SJSA1 (cell line): ENCODE measurements at regions not wholly inside any gene's neighbourhood (a gene's known extent, or its start where the extent isn't known, plus 50 kb on each side); places are given as distances from the start of the nearest gene placed in this dataset.

Source experiments
- DNase-seq, 2 experiments: peaks; one replicate each; pipeline ENCODE4 v3.0.0-alpha.2; 2015 to 2020; ENCODE audit warnings: low spot score in 2 of 2, low read depth in 1 of 2
- H3K27ac ChIP-seq: fragments of 250-450 bp; sonication (Bioruptor Pico); 2 replicates; pipeline ENCODE4 v1.5.1; 2020; ENCODE audit warnings: mild to moderate bottlenecking, moderate library complexity
- H3K27me3 ChIP-seq: fragments of 250-450 bp; sonication (Bioruptor Pico); replicated peaks from 2 replicates; pipeline ENCODE4 v1.5.1; 2020; ENCODE audit warnings: mild to moderate bottlenecking, moderate library complexity
- H3K36me3 ChIP-seq: fragments of 250-450 bp; sonication (Bioruptor Pico); 2 replicates; pipeline ENCODE4 v1.5.1; 2020; ENCODE audit warnings: mild to moderate bottlenecking
- H3K4me1 ChIP-seq: fragments of 250-450 bp; sonication (Bioruptor Pico); replicated peaks from 2 replicates; pipeline ENCODE4 v1.6.1; 2021; ENCODE audit warnings: mild to moderate bottlenecking
- H3K4me3 ChIP-seq: fragments of 250-450 bp; sonication (Bioruptor Pico); 2 replicates; pipeline ENCODE4 v1.5.1; 2020; ENCODE audit warnings: mild to moderate bottlenecking
- H3K9me3 ChIP-seq: fragments of 250-450 bp; sonication (Bioruptor Pico); replicated peaks from 2 replicates; pipeline ENCODE4 v1.5.1; 2020; ENCODE audit warnings: mild to moderate bottlenecking

- no peak overlapping the region for H3K4me3 ChIP-seq
- no peak for DNase-seq
Observed at GRCh38 chr12:76249501-76249900, 98.7 kb downstream of the BBS10 start.

DNA sequence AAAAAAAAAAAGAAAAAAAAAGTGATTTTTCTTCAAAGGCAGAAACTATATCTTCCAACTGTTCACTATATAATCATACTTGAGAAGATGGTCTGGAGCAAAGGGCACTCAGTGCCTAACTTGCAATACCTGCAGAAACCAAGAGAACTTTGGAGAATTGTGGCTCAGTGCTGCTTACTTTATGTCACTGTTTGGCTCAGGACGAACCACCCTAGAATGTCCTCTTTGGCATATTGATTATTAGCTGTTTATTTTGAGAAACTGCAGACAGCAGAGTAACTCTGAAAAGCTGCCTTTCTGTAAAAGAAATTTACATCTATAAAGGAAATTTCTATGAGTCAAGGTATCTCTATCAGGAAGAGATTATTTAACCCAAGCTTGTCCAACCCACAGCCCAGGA, 100.2 kb downstream of the BBS10 start:
- Histone ChIP-seq H3K9me3 (no peaks in the 10 kb centered on the region), H3K36me3 (no peaks in the 10 kb centered on the region), H3K4me3 (no peak overlapping the region), H3K4me1 (peaks cover 13% of the 10 kb centered on the region), H3K27ac (no peak overlapping the region), H3K27me3 (no peaks in the 10 kb centered on the region)
- no peak for DNase-seq

More at GRCh38 chr12:76249501-76249900, 98.7 kb downstream of the BBS10 start:
- no peaks in the 10 kb centered on the region for H3K36me3 ChIP-seq
- peaks cover 13% of the 10 kb centered on the region for H3K4me1 ChIP-seq
- no peak overlapping the region for H3K27ac ChIP-seq
- no peaks in the 10 kb centered on the region for H3K9me3 ChIP-seq
- H3K27me3 ChIP-seq, result no peaks in the 10 kb centered on the region

DNA sequence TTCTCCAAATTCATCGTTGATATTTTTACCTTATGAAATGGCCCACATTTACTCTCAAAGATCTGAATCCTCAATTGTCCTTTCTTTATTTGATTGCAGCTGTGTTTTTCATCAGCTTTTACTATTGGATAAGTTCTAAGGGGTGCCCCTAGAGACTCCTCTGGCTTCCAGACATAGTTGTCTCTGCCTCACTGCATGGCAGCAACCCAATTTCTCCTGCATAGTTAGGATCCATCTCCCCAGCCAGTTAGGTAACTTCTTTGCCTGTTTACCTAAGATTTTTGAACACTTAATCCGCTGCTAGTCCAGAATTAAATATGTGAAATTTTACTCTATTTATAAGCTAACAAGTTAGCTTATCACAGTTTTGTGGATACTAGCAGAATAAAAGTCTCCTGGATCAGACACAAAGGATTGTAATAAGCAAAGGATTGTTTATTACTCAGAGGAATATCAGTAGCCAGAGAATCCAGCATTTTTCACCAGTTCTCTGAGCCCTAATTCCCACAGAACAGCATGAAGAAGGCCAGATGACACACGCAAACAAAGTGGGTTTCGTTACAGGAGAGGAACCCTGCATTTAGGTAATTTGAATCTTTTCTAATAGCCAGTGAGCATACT, 101.1 kb downstream of the BBS10 start:
- DNase-seq, result no peak
- H3K27ac ChIP-seq, result no peak overlapping the region
- H3K9me3 ChIP-seq, result no peaks in the 10 kb centered on the region
- H3K36me3 ChIP-seq, result no peaks in the 10 kb centered on the region
- H3K4me3 ChIP-seq, result no peak overlapping the region
- H3K27me3 ChIP-seq, result no peaks in the 10 kb centered on the region
- H3K4me1 ChIP-seq, result peaks cover 13% of the 10 kb centered on the region

GRCh38 chr12:76246611-76247010, 101.6 kb downstream of the BBS10 start:
- Histone ChIP-seq H3K27me3 (no peaks in the 10 kb centered on the region), H3K27ac (no peak overlapping the region), H3K9me3 (no peaks in the 10 kb centered on the region), H3K36me3 (no peaks in the 10 kb centered on the region), H3K4me1 (peaks cover 13% of the 10 kb centered on the region), H3K4me3 (no peak overlapping the region)
- no peak for DNase-seq

DNA sequence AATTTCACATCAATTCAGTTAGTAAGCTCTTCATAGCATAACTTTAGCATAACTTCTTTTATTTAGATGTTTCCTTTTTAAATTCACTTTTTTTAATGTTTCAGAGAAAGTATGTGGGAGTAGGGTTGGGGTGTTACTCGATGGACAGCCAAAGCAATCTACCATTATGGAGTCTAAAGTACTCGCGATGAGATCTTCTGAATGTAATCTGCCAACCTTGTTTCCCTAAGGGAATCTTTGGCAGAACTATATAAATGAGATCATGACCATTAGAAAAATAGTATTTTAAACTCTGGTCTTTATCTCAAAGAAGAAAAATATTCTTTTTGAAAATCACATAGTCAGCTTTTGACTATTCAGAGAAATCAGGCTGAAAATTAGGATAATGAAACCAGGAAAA, 103.9 kb downstream of the BBS10 start:
- H3K9me3 ChIP-seq, result no peaks in the 10 kb centered on the region
- no peak for DNase-seq
- H3K27ac ChIP-seq, result no peak overlapping the region
- H3K4me1 ChIP-seq, result no peaks in the 10 kb centered on the region
- H3K36me3 ChIP-seq, result no peaks in the 10 kb centered on the region
- H3K27me3 ChIP-seq, result no peaks in the 10 kb centered on the region
- H3K4me3 ChIP-seq, result no peak overlapping the region

DNA sequence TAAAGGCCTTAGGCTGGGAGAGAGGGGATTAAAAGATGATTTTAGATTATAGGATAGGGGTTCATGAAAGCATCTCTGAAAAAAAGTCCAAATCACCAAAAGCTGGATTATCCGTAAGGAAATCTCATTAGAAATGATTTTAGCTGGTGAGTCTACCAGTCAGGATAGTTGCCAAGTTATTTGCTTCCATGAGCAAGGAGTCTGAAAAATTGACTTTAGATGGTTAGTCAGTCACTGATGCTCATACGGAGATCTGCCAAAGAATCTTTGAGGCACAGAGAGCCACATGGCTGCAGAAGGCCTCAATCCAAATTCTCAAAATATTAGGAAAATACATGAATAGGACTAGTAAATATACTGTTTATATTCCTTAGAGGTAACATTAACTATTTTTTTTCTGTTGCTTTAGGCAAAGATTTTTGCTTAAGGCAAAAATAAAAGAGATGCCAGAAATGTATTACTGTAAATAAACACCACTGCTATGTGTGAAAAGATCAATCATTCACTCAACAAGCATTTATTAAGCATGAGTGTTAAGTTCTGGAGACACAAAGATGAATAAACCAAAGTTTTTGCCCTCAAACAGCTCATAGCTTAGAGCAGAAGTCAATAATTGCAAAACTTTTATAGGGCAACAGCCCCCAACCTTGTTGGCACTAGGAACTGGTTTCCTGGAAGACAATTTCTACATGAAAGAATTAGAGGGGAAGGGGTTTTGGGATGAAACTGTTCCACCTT, 105.2 kb downstream of the BBS10 start:
- H3K27ac ChIP-seq, result no peak overlapping the region
- H3K9me3 ChIP-seq, result no peaks in the 10 kb centered on the region
- H3K4me1 ChIP-seq, result 0 out of 2 replicates have a peak, but pooled peaks cover 3% of the 10 kb centered on the region
- DNase-seq, result no peak
- H3K27me3 ChIP-seq, result no peaks in the 10 kb centered on the region
- H3K4me3 ChIP-seq, result no peak overlapping the region
- no peaks in the 10 kb centered on the region for H3K36me3 ChIP-seq

GRCh38 chr12:76241371-76241770, 106.8 kb downstream of the BBS10 start:
- no peaks in the 10 kb centered on the region for H3K27me3 ChIP-seq
- H3K4me1 ChIP-seq, result peaks cover 14% of the 10 kb centered on the region
- no peaks in the 10 kb centered on the region for H3K9me3 ChIP-seq
- no peak for DNase-seq
- H3K4me3 ChIP-seq, result no peak overlapping the region
- no peaks in the 10 kb centered on the region for H3K36me3 ChIP-seq
- no peak overlapping the region for H3K27ac ChIP-seq

DNA sequence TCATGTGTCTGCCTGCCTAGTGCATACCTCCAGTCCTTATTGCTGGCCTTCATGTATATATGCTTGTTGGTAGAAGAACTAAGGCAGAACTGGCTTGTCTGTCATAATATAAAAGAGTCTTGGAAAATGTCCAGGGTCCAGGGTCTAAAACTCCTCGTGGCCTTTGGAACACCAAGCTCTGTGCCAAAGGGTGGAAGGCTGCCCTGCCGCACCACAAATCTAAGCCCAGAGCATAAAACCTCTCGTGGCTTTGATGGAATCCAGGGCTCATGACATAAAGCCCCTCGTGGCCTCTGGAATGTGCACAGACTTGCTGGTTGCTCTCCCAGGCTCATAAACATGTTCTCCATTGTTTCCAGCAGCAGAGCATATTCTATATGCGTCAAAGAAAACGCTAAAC, 107.9 kb downstream of the BBS10 start:
- no peak for DNase-seq
- Histone ChIP-seq H3K4me1 (peaks cover 18% of the 10 kb centered on the region), H3K27ac (no peak overlapping the region), H3K9me3 (no peaks in the 10 kb centered on the region), H3K27me3 (no peaks in the 10 kb centered on the region), H3K36me3 (no peaks in the 10 kb centered on the region), H3K4me3 (no peak overlapping the region)

DNA sequence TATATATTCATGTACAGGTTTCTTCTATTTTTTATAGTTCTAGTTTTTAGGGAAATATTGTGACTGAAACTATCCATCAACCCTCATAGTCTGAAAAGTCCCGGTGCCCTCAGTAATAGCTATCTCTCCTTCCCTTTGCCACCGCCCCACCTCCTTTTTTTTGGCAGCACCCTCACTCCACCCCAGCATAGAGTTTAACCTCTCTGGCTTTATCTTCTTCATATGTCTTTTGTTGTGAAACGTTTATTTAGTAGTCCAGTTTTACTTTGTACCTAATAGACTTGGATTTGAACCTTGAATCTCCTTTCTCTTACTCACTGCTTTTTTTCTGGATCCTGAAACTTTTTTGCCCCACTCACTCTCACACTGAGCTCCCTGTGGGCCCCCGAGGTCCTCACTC, 109.5 kb downstream of the BBS10 start:
- H3K27ac ChIP-seq, result no peak overlapping the region
- no peaks in the 10 kb centered on the region for H3K36me3 ChIP-seq
- H3K4me1 ChIP-seq, result peaks cover 18% of the 10 kb centered on the region
- H3K27me3 ChIP-seq, result no peaks in the 10 kb centered on the region
- H3K4me3 ChIP-seq, result no peak overlapping the region
- no peak for DNase-seq
- H3K9me3 ChIP-seq, result no peaks in the 10 kb centered on the region

DNA sequence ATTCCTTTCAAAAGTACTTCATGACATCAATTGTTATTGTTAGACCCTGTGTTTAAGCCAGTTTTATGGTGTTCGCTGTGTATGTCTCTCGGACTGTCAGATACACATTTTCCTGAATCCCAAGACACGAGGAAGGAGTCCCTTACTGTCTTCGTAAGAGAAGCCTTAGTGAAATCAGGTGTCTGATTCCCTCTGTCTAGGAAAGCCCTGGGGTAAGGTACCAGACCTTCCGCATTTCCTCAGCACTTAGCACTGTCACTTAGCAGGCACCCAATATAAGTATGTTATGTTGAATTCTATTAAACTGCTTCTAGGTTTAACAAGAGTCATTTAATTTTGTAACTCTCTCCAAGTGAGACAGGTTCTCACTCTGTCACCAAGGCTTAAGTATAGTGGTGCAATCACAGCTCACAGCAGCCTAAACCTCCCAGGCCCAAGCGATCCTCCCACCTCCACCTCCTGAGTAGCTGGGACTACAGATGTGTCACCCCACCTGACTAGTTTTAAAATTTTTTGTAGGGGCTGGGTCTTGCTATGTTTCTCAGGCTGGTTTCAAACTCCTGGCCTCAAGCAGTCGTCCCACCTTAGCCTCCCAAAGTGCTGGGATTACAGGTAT, 111.0 kb downstream of the BBS10 start:
- peaks cover 18% of the 10 kb centered on the region for H3K4me1 ChIP-seq
- no peak for DNase-seq
- H3K27ac ChIP-seq, result no peak overlapping the region
- no peaks in the 10 kb centered on the region for H3K36me3 ChIP-seq
- H3K9me3 ChIP-seq, result no peaks in the 10 kb centered on the region
- H3K27me3 ChIP-seq, result no peaks in the 10 kb centered on the region
- no peak overlapping the region for H3K4me3 ChIP-seq

DNA sequence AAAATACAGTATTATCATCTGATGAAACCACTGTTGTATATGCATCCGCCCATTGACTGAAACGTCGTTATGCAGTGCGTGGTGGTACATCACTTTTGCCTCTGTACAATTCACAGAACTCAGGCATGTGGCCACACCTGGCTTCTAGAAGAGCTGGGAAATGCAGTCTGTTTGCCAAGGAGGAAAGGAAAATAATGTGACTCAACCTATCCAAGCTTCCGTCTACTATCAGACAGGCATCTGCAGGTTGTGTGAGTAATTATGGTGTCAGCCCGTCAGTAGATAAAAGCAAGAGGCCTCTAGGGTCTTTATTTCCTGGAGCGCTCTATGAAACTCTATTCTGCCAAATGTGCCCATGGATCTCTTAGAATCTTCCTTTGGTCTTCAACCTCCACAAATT, 111.6 kb downstream of the BBS10 start:
- Histone ChIP-seq H3K27me3 (no peaks in the 10 kb centered on the region), H3K36me3 (no peaks in the 10 kb centered on the region), H3K4me3 (no peak overlapping the region), H3K9me3 (no peaks in the 10 kb centered on the region), H3K27ac (no peak overlapping the region), H3K4me1 (peaks cover 18% of the 10 kb centered on the region)
- peak in 1 of 2 experiments; percentile 23 for DNase-seq

DNA sequence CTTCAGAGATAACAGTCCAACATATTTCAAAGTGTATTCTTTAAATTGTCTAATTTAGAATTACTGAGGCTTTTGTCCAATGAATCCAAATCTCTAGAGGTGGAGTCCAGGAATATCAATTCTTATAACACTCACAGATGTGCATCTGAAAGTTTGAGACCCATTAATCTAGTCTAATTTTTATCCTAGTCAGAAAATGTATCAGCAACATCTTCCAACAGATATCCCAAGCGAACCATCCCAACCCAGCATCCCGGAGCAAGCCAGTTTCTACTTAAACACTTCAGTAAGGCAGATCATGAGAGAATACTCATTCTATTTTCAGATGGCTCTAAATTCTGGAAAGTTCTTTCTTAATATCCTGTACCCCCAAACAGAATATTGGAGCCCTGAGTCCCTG, 113.5 kb downstream of the BBS10 start:
- Histone ChIP-seq H3K4me3 (no peak overlapping the region), H3K27me3 (no peaks in the 10 kb centered on the region), H3K4me1 (peaks cover 18% of the 10 kb centered on the region), H3K27ac (no peak overlapping the region), H3K9me3 (no peaks in the 10 kb centered on the region), H3K36me3 (no peaks in the 10 kb centered on the region)
- no peak for DNase-seq

GRCh38 chr12:76232013-76232412, 116.2 kb downstream of the BBS10 start:
- no peaks in the 10 kb centered on the region for H3K9me3 ChIP-seq
- H3K36me3 ChIP-seq, result no peaks in the 10 kb centered on the region
- peaks cover 10% of the 10 kb centered on the region for H3K4me1 ChIP-seq
- no peak for DNase-seq
- no peak overlapping the region for H3K27ac ChIP-seq
- no peak overlapping the region for H3K4me3 ChIP-seq
- no peaks in the 10 kb centered on the region for H3K27me3 ChIP-seq

GRCh38 chr12:76226956-76227355, 121.3 kb downstream of the BBS10 start:
- H3K4me1 ChIP-seq, result peaks cover 12% of the 10 kb centered on the region
- no peaks in the 10 kb centered on the region for H3K9me3 ChIP-seq
- H3K27ac ChIP-seq, result no peak overlapping the region
- no peaks in the 10 kb centered on the region for H3K27me3 ChIP-seq
- H3K4me3 ChIP-seq, result no peak overlapping the region
- no peaks in the 10 kb centered on the region for H3K36me3 ChIP-seq
- DNase-seq, result no peak
